AG10803 (cell line): ENCODE measurements at regions not wholly inside any gene's neighbourhood (a gene's known extent, or its start where the extent isn't known, plus 50 kb on each side); places are given as distances from the start of the nearest gene placed in this dataset.

Experiments used
- DNase-seq: peaks from one replicate; pipeline ENCODE4 v3.0.0; 2010; ENCODE audit warnings: low read depth
- H3K4me3 ChIP-seq: 2 replicates; pipeline ENCODE4 v1.5.1; 2011; ENCODE audit warnings: mild to moderate bottlenecking, low read length, control low read depth
- TF ChIP-seq, protein P1 (sequence below): conservative IDR thresholded peaks from 2 replicates; pipeline ENCODE4 v1.5.1; 2011; ENCODE audit warnings: mild to moderate bottlenecking, low read length, control low read depth, inconsistent platforms

- DNase-seq: no peak
- H3K4me3 ChIP-seq: no peak overlapping the region
- TF ChIP-seq, protein P1, sequence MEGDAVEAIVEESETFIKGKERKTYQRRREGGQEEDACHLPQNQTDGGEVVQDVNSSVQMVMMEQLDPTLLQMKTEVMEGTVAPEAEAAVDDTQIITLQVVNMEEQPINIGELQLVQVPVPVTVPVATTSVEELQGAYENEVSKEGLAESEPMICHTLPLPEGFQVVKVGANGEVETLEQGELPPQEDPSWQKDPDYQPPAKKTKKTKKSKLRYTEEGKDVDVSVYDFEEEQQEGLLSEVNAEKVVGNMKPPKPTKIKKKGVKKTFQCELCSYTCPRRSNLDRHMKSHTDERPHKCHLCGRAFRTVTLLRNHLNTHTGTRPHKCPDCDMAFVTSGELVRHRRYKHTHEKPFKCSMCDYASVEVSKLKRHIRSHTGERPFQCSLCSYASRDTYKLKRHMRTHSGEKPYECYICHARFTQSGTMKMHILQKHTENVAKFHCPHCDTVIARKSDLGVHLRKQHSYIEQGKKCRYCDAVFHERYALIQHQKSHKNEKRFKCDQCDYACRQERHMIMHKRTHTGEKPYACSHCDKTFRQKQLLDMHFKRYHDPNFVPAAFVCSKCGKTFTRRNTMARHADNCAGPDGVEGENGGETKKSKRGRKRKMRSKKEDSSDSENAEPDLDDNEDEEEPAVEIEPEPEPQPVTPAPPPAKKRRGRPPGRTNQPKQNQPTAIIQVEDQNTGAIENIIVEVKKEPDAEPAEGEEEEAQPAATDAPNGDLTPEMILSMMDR: no peak
Measured at GRCh38 chr13:80094526-80094925, 246.4 kb downstream of the SPRY2 start.

GRCh38 chr13:80093888-80094287 lies 247.0 kb downstream of the SPRY2 start:
- no peak for DNase-seq
- TF ChIP-seq, protein P1: no peak
- H3K4me3 ChIP-seq: no peak overlapping the region

DNA sequence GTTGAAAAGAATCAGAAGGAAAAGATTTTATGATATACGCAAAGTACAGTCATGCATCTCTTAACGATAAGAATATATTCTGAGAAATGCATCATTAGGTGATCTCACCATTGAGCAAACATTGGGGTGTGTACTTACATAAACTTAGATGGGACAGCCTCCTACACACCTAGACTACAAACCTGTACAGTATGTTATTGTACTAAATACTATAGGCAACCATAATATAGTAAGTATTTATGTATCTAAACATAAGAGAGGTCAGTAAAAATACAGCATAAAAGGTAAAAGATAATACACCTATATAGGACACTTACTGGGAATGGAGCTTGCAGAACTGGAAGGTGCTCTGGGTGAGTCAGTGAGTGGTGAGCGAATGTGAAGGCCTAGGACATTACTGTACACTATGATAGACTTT lies 254.6 kb downstream of the SPRY2 start:
- TF ChIP-seq, protein P1: no peak
- no peak for DNase-seq
- H3K4me3 ChIP-seq: no peak overlapping the region

- TF ChIP-seq, protein P1: no peak
- DNase-seq: peak; percentile 99
- H3K4me3 ChIP-seq: peak overlapping the region; percentile 21
Measured at GRCh38 chr13:80083853-80084676, 256.9 kb downstream of the SPRY2 start.

DNA sequence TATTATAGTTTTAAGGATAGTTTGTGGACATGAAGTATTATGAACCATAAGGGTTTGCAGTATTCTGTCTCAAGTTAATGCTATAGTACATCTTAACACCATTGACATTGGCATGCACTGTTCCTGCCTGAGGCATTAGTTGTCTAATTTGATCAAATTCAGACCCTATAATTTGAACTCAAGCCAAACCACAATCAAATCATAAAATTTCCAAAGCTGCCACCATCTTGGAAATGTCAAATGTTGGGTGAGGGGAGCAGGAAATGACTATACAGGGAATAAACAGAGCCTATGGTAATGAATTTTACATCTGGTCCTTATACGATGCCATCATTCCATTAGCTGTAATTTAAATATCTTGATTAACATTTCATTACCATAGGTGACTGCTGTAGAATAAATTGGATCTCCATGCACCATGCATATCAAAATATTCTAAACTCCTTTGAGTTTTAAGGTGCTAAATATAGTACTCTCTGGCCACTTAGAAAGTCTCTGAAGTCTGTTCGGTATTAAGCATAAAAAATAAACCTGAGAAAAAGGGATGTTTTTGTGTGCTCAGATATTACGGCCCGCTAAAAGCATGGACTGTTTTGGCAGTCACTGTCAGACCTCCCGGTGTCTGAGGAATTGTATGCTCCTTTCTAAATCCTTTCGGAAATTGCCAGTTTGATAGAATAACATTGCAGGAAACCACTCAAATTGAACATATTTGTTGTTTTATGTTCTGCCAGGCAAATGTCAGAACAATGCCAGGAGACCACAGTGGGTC lies 257.7 kb downstream of the SPRY2 start:
- peak; percentile 59 for DNase-seq
- peak overlapping the region; percentile 21 for H3K4me3 ChIP-seq
- TF ChIP-seq, protein P1: no peak

GRCh38 chr13:80082396-80083080 lies 258.4 kb downstream of the SPRY2 start:
- no peak overlapping the region for H3K4me3 ChIP-seq
- DNase-seq: peak; percentile 76
- TF ChIP-seq, protein P1: no peak
